Heart left ventricle (tissue), 16 donors: ENCODE measurements at regions not wholly inside any gene's neighbourhood (a gene's known extent, or its start where the extent isn't known, plus 50 kb on each side); places are given as distances from the start of the nearest gene placed in this dataset.

ENCODE experiments used
- ATAC-seq, 4 donors: fragments of 200-7000 bp; cut with Tn5 transposase; one replicate each; pipeline ENCODE4 v1.9.1; 2020 to 2022; ENCODE audit warnings: moderate library complexity in 4 of 4, mild to moderate bottlenecking in 3 of 4, moderate number of reproducible peaks in 1 of 4
- DNase-seq, 5 donors: peaks; one replicate each; pipeline ENCODE4 v3.0.0-alpha.2; 2020
- H3K27ac ChIP-seq, 12 donors: fragments of 200-600 bp; sonication (generic) in 4 of 12; one replicate each; pipeline versions ENCODE4 v1.5.0 to v1.8.0; 2016 to 2022; ENCODE audit warnings: mild to moderate bottlenecking in 2 of 12
- H3K27me3 ChIP-seq, 9 donors: fragments of 200-600 bp; sonication (generic) in 2 of 9; one replicate each; pipeline versions ENCODE4 v1.5.1 to v1.8.0; 2016 to 2022; ENCODE audit warnings: mild to moderate bottlenecking in 3 of 9
- H3K36me3 ChIP-seq, 9 donors: fragments of 200-600 bp; sonication (generic) in 2 of 9; one replicate each; pipeline versions ENCODE4 v1.5.0 to v1.8.0; 2018 to 2022; ENCODE audit warnings: mild to moderate bottlenecking in 2 of 9
- H3K4me1 ChIP-seq, 12 donors: fragments of 200-600 bp; sonication (generic) in 4 of 12; one replicate each; pipeline versions ENCODE4 v1.5.0 to v1.8.0; 2016 to 2022; ENCODE audit warnings: mild to moderate bottlenecking in 3 of 12
- H3K4me3 ChIP-seq, 12 donors: fragments of 200-600 bp; sonication (generic) in 4 of 12; one replicate each; pipeline versions ENCODE4 v1.5.0 to v1.8.0; 2017 to 2022; ENCODE audit warnings: mild to moderate bottlenecking in 9 of 12, moderate library complexity in 4 of 12
- H3K9me3 ChIP-seq, 12 donors: fragments of 200-600 bp; sonication (generic) in 4 of 12; one replicate each; pipeline versions ENCODE4 v1.5.0 to v1.8.0; 2016 to 2022; ENCODE audit warnings: mild to moderate bottlenecking in 1 of 12
- POLR2A ChIP-seq, 2 donors: fragments of 450-650 bp; IDR thresholded peaks; one replicate each; pipeline ENCODE4 v1.6.1; 2017; ENCODE audit warnings: antibody characterized with exemption in 2 of 2, mild to moderate bottlenecking in 2 of 2, moderate library complexity in 2 of 2
- WGBS, 4 donors: extraction: QIAGEN DNeasy Blood & Tissue Kit in 2 of 4; methylation state at CpG; one replicate each; pipeline versions ENCODE4 v1.1.5 to v1.1.7; 2013 to 2018; 5-methylcytosine and 5-hydroxymethylcytosine counted together
- intact Hi-C, 10 donors: fragments of 100-400 bp; cut with DNase I; formaldehyde crosslinking; loops; one replicate each; pipeline versions ENCODE4 v1.11.1 to v1.14.2; 2022
- TF ChIP-seq, protein P1 (sequence below), 12 donors: fragments of 200-600 bp; sonication (generic) in 4 of 12; IDR thresholded peaks; one replicate each; pipeline versions ENCODE4 v1.5.0 to v1.8.0; 2018 to 2022; ENCODE audit warnings: antibody characterized with exemption in 12 of 12, mild to moderate bottlenecking in 5 of 12
- donor health status: ischemic (EF 13 %, LVEDD 7.1; RV severe dilation, severe dysfunction).
- donor health status: healthy with polysubstance abuse.
- donor health status: DM: no; HTN: yes; CAD: no.
- donor health status: DM: no; HTN: no; CAD: no.
- donor health status: ischemic (EF 25% LVEDD 6.9; RV normal size, moderate dysfunction).
- donor health status: ischemic (EF 25% LVEDD 5.7; RV mildly dilated, moderate dysfunction).
- donor health status: healthy.
- donor health status: DM: yes; HTN: yes; CAD: no.
- donor health status: ischemic (EF 35%, LVEDD 5.7; RV mildly dilated, moderate dysfunction).
- donor health status: nonischemic (EF 11% LVEDD 7.7; RV severe dilation, severe dysfunction).
- donor health status: DM: yes; HTN: yes; CAD: no.
- donor health status: PGD.
- donor health status: ischemic (EF 29% LVEDD 5.4; RV normal size, mild dysfunction).
- donor health status: nonischemic (EF 23%, LVEDD 6.1; RV moderate dilation, normal function).

DNA sequence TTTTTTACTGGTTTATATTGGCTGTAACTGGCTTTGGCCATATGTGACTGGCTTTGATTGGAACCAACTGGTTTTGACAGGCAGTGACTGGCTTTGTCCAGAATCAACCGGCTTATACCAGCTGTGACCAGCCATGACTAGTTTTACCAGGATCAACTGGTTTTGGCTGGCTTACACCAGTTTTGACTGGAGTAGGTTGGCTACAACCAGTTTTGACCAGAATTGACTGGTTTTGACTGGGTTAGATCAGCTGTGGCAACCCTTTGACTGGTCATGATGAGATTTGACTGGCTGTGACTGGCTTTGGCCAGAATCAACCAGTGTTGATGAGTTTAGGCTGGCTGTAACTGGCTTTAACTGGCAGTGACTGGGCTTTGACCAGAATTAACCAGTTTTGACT lies 169.2 kb upstream of the AMOT start:
- no peak overlapping the region for H3K27ac ChIP-seq
- ATAC-seq, result no peak
- intact Hi-C loops, result no loop called here
- no peaks in the 10 kb centered on the region for H3K9me3 ChIP-seq
- no peak overlapping the region for H3K4me3 ChIP-seq
- no peaks in the 10 kb centered on the region for H3K36me3 ChIP-seq
- H3K27me3 ChIP-seq, result no peaks in the 10 kb centered on the region
- H3K4me1 ChIP-seq, result no peaks in the 10 kb centered on the region
- DNase-seq, result no peak
- WGBS, 4 donors, result 92 to 100% (median 99%) methylated on average over 1 of the region's 1 CpG
- TF ChIP-seq POLR2A (IDR thresholded peaks at IDR 0.05), result no peak
- TF ChIP-seq, protein P1, sequence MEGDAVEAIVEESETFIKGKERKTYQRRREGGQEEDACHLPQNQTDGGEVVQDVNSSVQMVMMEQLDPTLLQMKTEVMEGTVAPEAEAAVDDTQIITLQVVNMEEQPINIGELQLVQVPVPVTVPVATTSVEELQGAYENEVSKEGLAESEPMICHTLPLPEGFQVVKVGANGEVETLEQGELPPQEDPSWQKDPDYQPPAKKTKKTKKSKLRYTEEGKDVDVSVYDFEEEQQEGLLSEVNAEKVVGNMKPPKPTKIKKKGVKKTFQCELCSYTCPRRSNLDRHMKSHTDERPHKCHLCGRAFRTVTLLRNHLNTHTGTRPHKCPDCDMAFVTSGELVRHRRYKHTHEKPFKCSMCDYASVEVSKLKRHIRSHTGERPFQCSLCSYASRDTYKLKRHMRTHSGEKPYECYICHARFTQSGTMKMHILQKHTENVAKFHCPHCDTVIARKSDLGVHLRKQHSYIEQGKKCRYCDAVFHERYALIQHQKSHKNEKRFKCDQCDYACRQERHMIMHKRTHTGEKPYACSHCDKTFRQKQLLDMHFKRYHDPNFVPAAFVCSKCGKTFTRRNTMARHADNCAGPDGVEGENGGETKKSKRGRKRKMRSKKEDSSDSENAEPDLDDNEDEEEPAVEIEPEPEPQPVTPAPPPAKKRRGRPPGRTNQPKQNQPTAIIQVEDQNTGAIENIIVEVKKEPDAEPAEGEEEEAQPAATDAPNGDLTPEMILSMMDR (IDR thresholded peaks at IDR 0.05), result no peak

GRCh38 chrX:113009029-113009428 lies 168.4 kb upstream of the AMOT start:
- Histone ChIP-seq H3K27me3 (no peaks in the 10 kb centered on the region), H3K27ac (no peak overlapping the region), H3K4me3 (no peak overlapping the region), H3K9me3 (no peaks in the 10 kb centered on the region), H3K36me3 (no peaks in the 10 kb centered on the region), H3K4me1 (no peaks in the 10 kb centered on the region)
- DNase-seq (no peak), ATAC-seq (no peak)
- WGBS, 4 donors, result 50 to 78% (median 76%) methylated on average over 3 of the region's 3 CpGs
- no peak for TF ChIP-seq POLR2A (IDR thresholded peaks at IDR 0.05)
- TF ChIP-seq, protein P1 (IDR thresholded peaks at IDR 0.05), result no peak
- intact Hi-C loops, result no loop called here

GRCh38 chrX:113001836-113002235 lies 161.2 kb upstream of the AMOT start:
- intact Hi-C loops, result no loop called here
- no peaks in the 10 kb centered on the region for H3K4me1 ChIP-seq
- no peak overlapping the region for H3K27ac ChIP-seq
- ATAC-seq (no peak), DNase-seq (no peak)
- peaks cover 0 to 4% (median 0%) of the 10 kb centered on the region in 12 donors for H3K9me3 ChIP-seq
- H3K4me3 ChIP-seq, result no peak overlapping the region
- peaks cover 0 to 12% (median 0%) of the 10 kb centered on the region in 9 donors for H3K27me3 ChIP-seq
- TF ChIP-seq, protein P1 (IDR thresholded peaks at IDR 0.05), result no peak
- TF ChIP-seq POLR2A (IDR thresholded peaks at IDR 0.05), result no peak
- H3K36me3 ChIP-seq, result no peaks in the 10 kb centered on the region
- 77 to 87% (median 82%) methylated on average over 6 of the region's 6 CpGs for WGBS, 4 donors

DNA sequence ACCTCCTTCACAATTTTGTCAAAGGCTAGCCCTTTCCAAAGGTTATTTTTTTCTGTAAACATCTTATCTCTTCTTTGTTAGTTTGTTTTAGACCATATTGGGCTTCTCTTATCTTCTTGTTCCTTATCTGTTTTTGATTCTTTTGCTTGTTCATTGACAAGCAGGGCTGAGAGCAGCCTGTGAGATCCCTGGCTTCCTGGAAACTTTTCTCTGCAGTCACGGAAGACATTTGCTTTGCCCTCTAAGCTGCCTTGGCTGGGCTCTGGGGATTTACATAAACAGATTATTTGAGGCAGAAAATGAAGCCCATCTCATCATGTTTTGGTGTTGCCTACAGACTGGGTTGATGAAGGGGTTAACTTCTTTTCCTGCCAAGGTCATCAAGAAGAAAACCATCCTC lies 157.4 kb upstream of the AMOT start:
- H3K4me3 ChIP-seq, result no peak overlapping the region
- H3K9me3 ChIP-seq, result peaks cover 0 to 4% (median 0%) of the 10 kb centered on the region in 12 donors
- H3K4me1 ChIP-seq, result no peaks in the 10 kb centered on the region
- no peaks in the 10 kb centered on the region for H3K36me3 ChIP-seq
- 30 to 56% (median 41%) methylated on average over 1 of the region's 1 CpG for WGBS, 4 donors
- no peak overlapping the region for H3K27ac ChIP-seq
- TF ChIP-seq, protein P1 (IDR thresholded peaks at IDR 0.05), result no peak
- TF ChIP-seq POLR2A (IDR thresholded peaks at IDR 0.05), result no peak
- DNase-seq (no peak), ATAC-seq (no peak)
- intact Hi-C loops, result no loop called here
- H3K27me3 ChIP-seq, result peaks cover 0 to 12% (median 0%) of the 10 kb centered on the region in 9 donors
